HG03354 (cell line): ENCODE measurements at regions not wholly inside any gene's neighbourhood (a gene's known extent, or its start where the extent isn't known, plus 50 kb on each side); places are given as distances from the start of the nearest gene placed in this dataset.
A peak's percentile ranks its signal among the peaks of the same experiment; 100 is the strongest.

Experiments
- ATAC-seq: cut with Tn5 transposase; IDR thresholded peaks from one replicate; pipeline ENCODE4 v1.9.1; 2021; ENCODE audit warnings: mild to moderate bottlenecking; ENCODE audit not compliant: unreplicated experiment, poor library complexity, severe bottlenecking

- no peak for ATAC-seq
Observed at GRCh38 chr1:96478228-96478627, 243.4 kb upstream of the PTBP2 start.

GRCh38 chr1:96481409-96481808 is 240.2 kb upstream of the PTBP2 start:
- ATAC-seq, result no peak

DNA sequence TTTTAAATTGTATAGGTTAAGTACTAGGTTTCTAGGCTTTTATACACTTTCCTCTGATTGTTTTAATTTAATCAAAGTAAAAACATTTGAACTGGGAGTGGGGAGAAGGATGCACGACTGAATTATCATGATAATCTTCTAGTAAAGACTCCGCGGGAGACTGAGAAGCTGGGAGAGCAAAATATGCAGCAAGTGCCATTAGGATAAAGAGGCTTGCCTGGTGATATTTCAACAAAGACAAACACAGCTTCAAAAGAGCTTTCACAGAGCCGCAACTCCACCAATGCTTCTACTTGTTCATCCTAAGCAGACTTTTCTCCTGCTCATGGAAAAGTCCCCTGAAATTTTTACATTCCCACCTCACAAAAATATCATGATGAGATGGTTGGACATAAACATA is 239.0 kb upstream of the PTBP2 start:
- ATAC-seq, result no peak

- ATAC-seq, result no peak
Observed at GRCh38 chr1:96487394-96487793, 234.2 kb upstream of the PTBP2 start.

- no peak for ATAC-seq
Observed at GRCh38 chr1:96487971-96488370, 233.6 kb upstream of the PTBP2 start.

DNA sequence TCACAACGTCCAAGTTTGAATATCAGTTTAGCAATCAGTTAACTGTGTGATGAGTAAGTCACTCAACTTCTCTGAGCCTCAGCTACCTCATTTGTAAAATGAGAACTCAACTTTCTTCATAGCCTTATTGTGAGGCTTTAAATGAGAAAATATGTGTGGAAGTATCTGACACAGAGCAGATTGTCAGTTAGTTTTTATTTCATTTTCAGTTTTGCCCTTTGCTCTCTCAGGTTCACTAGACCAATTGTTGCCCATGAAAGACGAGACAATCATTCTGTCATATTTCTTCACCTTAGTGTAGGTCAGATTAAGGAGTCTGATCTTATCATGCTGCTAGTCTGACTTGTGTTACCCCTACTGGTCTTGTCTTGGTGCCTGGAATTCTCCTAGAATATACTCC is 232.8 kb upstream of the PTBP2 start:
- ATAC-seq, result no peak

DNA sequence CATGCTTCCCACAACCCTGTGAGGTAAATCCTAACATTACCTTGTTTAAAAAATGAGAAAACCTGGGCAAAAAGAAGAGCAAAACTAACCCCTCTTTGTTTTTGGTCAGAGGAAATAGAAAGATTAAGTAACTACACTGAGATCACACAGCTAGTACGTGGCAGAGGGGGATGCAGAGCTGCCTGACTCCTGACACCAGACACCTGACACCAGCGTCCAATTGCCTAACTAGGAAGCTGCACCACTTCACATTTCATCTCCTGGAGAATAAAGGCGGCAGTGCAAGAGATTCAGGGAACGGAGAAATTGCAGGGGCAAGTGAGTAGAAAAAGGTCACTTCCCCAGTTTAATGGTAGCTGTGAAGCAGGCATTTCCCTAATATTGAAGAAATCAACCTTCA is 229.3 kb upstream of the PTBP2 start:
- ATAC-seq, result no peak

DNA sequence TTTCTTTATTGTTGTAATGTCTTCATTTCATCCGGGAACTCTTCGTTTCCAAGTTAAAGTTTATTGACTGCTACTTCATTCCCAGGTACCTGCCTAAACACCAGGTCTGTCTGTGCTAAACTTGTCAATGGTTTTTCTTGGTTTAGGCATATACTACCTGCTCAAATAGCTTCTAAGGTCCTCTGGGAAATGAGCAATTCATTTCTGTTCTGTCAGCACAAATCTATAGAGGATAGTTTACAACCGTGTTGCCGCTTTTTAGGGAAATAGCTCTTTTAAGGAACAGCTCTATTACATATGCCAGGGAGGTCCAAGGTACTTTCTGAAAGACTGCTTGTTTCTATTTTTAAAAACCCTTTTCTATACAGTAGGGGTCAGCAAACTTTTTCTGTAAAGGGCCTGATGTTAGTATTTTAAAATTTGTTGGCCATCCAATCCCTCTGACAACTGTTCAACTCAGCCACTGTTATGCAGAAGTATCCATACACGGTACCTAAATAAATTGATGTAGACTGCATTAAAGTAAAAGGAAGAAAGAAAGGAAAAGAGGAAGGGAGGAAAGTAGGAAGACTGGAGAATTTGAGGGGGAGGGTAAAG is 222.7 kb upstream of the PTBP2 start:
- ATAC-seq, result no peak

DNA sequence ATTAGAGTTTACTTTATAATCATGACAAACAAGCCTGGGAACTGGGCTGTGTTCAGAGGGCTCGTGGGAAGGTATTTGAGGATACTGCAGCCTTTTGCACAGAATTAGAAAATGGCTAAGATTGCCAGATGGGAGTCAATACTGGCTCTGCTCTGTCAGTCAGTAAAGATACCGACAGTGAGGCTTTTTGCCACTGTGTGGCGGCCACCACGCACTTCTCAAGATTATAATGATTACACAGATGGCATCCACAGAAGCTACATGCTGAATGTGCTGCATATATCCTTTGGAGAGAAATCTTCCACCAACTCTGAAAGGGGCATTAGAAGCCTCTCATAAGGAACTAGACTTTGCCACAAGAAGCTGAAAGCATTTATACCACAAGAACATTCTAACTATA is 213.4 kb upstream of the PTBP2 start:
- no peak for ATAC-seq

DNA sequence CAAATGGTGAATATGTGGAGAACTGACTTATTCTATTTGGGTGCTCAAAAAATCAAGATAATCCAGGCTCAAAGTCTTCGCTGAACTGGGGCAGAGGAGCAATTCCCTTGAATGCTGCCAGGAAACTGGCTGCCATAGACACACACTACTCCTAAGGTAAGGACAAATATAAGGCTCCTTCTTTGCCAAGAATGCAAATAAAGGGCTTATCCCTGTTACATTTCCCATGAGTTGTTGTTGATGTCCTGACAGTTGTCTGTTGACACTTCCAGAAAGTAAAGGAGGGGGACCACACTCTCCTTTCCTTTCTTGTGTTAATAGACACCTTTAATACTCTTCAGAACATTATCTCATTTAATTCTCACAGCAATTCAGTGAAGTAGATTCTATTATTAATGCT is 212.2 kb upstream of the PTBP2 start:
- ATAC-seq, result no peak

DNA sequence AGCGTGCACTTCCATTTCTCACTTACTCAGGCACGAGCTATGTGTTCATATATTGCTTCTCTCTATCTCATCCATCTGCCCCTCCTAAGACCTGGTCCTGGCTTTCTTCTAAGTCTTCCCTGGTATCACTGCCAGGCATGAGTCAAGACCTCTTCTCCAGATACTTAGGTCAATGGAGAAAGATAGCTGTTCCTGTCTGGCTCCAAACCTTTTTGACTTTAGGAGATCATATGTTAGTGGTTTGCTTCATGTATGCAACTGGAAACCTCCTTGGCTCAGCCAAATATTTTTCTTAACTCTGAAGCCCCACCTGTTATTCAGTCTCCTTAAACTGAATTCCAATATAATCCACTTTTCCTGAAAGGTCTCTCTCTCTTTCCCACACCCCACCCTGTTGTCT is 211.6 kb upstream of the PTBP2 start:
- no peak for ATAC-seq

DNA sequence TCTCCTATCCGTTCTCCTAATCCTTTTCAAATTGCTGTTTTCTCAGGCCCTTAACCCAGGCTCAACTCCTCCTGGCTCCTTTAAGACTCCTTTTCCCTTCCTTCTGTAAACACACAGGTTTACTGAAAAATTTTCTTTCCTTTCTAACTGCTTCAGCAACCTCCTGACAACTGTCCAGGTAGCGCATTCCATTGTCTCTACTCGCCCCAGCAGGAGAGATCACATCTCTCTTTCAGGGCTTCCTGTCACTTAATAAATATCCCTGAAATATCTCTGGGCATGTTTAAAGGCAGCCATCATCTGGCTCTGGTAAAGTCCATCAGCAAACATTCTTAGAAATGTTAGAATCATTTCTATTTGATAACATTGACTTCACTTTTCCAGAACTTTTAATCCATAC is 211.2 kb upstream of the PTBP2 start:
- no peak for ATAC-seq

GRCh38 chr1:96510911-96511310 is 210.7 kb upstream of the PTBP2 start:
- ATAC-seq, result no peak

DNA sequence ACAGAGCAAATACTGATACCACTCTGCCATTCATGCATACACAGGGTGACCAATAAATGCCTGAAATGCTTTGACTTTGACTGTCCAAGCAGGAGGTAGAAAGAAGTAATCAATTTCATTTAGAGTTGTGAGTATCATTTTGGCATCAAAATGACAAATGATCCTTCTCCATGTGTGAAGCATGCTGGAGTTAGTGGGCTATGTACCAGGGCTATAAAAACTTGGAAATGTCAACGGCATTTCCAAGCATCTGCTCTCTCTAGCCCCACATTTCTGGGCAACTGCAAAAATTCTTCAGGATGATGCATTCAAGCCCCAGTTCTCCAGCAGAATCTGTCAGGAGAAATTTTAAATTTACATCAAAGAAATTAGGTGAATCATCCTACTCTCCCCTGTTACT is 208.4 kb upstream of the PTBP2 start:
- ATAC-seq, result no peak

GRCh38 chr1:96515430-96515829 is 206.2 kb upstream of the PTBP2 start:
- peak; percentile 95 for ATAC-seq

GRCh38 chr1:96515925-96516324 is 205.7 kb upstream of the PTBP2 start:
- ATAC-seq, result peak; percentile 51

- ATAC-seq, result no peak
Observed at GRCh38 chr1:96519851-96520578, 201.6 kb upstream of the PTBP2 start.

DNA sequence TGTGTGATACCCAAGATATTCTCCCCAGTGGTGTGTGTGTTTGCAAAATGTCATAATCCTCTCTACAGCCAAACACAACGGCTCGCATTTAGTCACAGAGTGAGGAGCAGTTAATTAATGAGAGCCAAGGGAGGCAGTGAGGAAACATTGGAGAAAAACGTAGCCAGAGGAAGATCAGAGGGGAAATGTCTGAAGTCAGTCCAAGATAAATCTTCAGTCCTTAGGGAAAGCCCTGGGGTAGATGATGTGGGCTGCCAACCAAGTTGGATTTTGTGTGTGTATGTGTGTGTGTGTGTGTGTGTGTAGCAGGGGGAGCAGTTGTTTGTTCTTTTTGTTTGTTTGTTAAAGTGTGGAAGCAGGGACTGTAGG is 201.0 kb upstream of the PTBP2 start:
- no peak for ATAC-seq

DNA sequence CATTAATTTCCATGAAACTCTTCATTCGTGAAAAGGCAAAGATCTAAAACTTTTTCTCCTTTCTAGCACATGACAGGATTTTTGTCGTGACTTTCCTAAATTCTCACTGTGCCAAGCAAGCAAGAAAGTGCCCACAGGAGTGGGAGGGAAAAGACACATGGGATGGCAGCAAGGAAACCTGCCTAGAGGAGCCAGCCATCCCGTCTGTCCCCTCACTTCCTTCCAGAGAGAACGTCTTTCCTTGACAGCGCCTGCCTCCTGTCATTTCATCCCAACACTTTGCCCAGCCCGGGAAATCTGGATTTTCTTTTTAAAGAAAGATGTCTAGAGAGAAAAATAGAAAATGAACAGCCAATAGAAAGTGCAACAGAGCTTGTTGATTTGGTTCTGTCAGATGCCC is 200.6 kb upstream of the PTBP2 start:
- ATAC-seq, result no peak

- peak; percentile 8 for ATAC-seq
Observed at GRCh38 chr1:96521994-96522760, 199.4 kb upstream of the PTBP2 start.

DNA sequence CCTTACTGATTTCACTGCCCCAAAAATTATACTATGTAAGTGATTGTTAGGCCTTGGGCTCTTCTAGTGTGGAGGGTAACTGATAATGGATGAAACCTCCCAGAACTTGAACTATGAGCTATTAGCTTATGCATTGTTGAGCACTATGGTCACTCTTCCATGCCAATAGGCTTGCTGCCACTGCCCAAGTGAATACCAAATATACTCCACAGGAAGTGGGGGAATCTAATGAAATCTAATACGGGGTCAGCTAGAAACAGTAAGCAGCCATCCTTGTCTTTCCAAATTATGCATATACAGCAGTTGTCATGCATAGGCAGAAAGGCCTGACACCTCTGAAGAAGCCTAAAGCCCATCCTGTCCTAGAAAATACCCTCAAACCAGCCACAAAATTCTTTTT is 198.7 kb upstream of the PTBP2 start:
- ATAC-seq, result peak; percentile 40
